Mucosa of descending colon (tissue), 3 donors: ENCODE measurements at regions not wholly inside any gene's neighbourhood (a gene's known extent, or its start where the extent isn't known, plus 50 kb on each side); places are given as distances from the start of the nearest gene placed in this dataset.

ENCODE experiments used
- ATAC-seq: fragments of 200-7000 bp; cut with Tn5 transposase; one replicate; pipeline ENCODE4 v1.9.1; 2020; ENCODE audit warnings: mild to moderate bottlenecking, moderate library complexity
- DNase-seq, 3 donors: peaks; one replicate each; pipeline ENCODE4 v3.0.0-alpha.2; 2020
- H3K36me3 ChIP-seq: fragments of 200-600 bp; one replicate; pipeline ENCODE4 v1.8.0; 2021; ENCODE audit warnings: low read depth, mild to moderate bottlenecking
- H3K4me1 ChIP-seq: fragments of 200-600 bp; one replicate; pipeline ENCODE4 v1.8.0; 2021; ENCODE audit warnings: low read depth, mild to moderate bottlenecking
- H3K4me3 ChIP-seq: fragments of 200-600 bp; one replicate; pipeline ENCODE4 v1.8.0; 2021; ENCODE audit warnings: mild to moderate bottlenecking
- H3K9me3 ChIP-seq: fragments of 200-600 bp; one replicate; pipeline ENCODE4 v1.8.0; 2021; ENCODE audit warnings: mild to moderate bottlenecking
- CTCF ChIP-seq: fragments of 200-600 bp; IDR thresholded peaks from one replicate; pipeline ENCODE4 v1.8.0; 2022; ENCODE audit warnings: antibody characterized with exemption, mild to moderate bottlenecking
- intact Hi-C, 2 donors: fragments of 100-400 bp; cut with DNase I in 1 of 2; cut with micrococcal nuclease in 1 of 2; formaldehyde crosslinking; loops; one replicate each; pipeline versions ENCODE4 v1.11.0 to v1.11.1; 2022; cut with DNase I, micrococcal nuclease
- donor health status: DM: no; HTN: no; CAD: no; lungs with moderate emphysema.
- donor health status: DM: no; HTN: no; CAD: no.
- donor health status: DM: no; HTN: yes; CAD: no.

- Histone ChIP-seq H3K4me1 (no peaks in the 10 kb centered on the region), H3K36me3 (no peaks in the 10 kb centered on the region), H3K4me3 (no peak overlapping the region), H3K9me3 (peaks cover 2% of the 10 kb centered on the region)
- intact Hi-C loops: no loop called here
- ATAC-seq (no peak), DNase-seq (no peak)
- TF ChIP-seq CTCF: no peak
Measured at GRCh38 chr9:78997296-78997695, 574.5 kb upstream of the TLE4 start.

DNA sequence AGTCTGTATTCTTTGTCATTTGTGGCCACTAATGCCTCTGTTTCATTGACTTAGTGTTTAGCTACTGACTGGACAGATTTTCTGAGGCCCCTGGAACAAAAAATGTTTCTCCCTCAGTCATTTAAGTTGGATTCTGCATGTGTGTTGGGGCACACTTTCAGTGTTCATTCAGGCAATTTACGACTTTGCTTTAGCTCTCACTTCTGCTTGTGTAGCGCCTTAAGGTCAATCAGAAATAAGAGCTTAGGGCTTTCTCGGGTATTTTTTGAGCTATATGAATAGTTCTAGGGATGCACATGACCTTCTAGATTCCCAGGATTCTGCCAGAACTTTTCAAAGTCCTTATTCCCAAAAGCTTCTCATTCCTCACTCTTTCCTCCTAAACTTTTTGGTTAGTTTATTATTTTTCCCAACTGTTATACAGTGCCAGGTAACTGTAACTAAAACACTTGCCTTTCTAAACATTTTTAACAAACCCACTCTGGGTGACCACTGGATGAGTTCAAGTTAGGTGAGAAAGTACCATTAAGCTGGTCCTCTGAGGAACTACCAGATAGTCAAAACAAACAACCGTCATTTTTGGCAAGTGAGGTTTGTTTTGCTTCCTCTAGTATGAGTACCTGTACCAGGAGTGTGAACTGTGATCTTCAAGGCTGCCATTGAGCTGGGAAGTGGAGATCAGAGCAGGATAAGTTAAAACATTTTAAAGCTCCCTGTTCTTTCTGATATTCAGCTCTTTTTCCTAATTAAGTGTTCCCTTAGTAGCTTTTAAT lies 571.3 kb upstream of the TLE4 start:
- no peak for TF ChIP-seq CTCF
- no peak for ATAC-seq
- H3K4me1 ChIP-seq: no peaks in the 10 kb centered on the region
- no peaks in the 10 kb centered on the region for H3K36me3 ChIP-seq
- DNase-seq: no peak
- H3K9me3 ChIP-seq: peaks cover 2% of the 10 kb centered on the region
- intact Hi-C loops: no loop called here
- no peak overlapping the region for H3K4me3 ChIP-seq

- no peak for DNase-seq
- intact Hi-C loops: no loop called here
- no peaks in the 10 kb centered on the region for H3K36me3 ChIP-seq
- no peak overlapping the region for H3K4me3 ChIP-seq
- peaks cover 2% of the 10 kb centered on the region for H3K9me3 ChIP-seq
- ATAC-seq: no peak
- no peaks in the 10 kb centered on the region for H3K4me1 ChIP-seq
- TF ChIP-seq CTCF: no peak
Measured at GRCh38 chr9:79001012-79001411, 570.8 kb upstream of the TLE4 start.

GRCh38 chr9:79003514-79003913 lies 568.3 kb upstream of the TLE4 start:
- intact Hi-C loops: no loop called here
- peaks cover 2% of the 10 kb centered on the region for H3K9me3 ChIP-seq
- DNase-seq (no peak), ATAC-seq (no peak)
- no peak for TF ChIP-seq CTCF
- H3K36me3 ChIP-seq: no peaks in the 10 kb centered on the region
- no peak overlapping the region for H3K4me3 ChIP-seq
- H3K4me1 ChIP-seq: no peaks in the 10 kb centered on the region

DNA sequence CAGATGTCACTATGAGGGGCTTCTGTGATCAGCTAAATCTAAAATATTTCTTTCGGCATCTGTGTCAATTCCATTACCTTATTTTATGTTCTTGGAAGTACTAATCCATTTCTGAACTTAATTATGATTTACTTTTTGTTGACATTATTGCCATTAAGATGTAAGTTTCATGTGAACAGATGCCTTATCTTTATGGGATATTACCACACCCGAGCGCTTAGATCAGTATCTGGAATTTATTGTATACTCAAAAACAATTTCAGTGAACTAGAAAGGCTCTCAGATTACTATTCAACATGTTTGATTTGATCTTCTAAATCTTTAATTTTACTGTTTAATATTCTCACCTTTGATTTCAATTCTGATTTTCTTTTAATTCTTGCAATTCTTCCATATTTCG lies 567.7 kb upstream of the TLE4 start:
- ATAC-seq (no peak), DNase-seq (no peak)
- no peak overlapping the region for H3K4me3 ChIP-seq
- no peaks in the 10 kb centered on the region for H3K4me1 ChIP-seq
- intact Hi-C loops: no loop called here
- no peak for TF ChIP-seq CTCF
- no peaks in the 10 kb centered on the region for H3K36me3 ChIP-seq
- peaks cover 2% of the 10 kb centered on the region for H3K9me3 ChIP-seq

DNA sequence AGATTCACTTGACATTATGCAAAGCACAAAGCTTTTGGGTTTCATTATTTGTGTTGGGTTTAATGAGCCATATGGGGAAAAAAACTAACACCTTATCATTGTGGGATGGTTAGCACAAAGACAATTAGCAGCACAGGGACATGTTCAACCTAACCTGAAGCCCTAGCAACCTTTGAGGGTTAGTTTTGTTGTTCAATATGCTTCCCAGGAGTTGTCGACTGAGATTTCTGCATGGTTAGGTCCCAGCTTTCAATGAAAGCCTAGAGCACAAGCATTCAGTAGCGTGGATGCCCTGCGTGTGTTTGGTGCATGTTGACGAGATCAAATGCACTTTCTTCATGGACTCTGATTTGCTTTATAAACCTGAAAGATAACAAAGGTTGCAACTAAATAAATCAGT lies 565.2 kb upstream of the TLE4 start:
- Histone ChIP-seq H3K4me3 (no peak overlapping the region), H3K4me1 (no peaks in the 10 kb centered on the region), H3K9me3 (peaks cover 6% of the 10 kb centered on the region), H3K36me3 (no peaks in the 10 kb centered on the region)
- ATAC-seq (no peak), DNase-seq (no peak)
- intact Hi-C loops: no loop called here
- no peak for TF ChIP-seq CTCF
